SIG-M5 (cell line): ENCODE measurements at regions not wholly inside any gene's neighbourhood (a gene's known extent, or its start where the extent isn't known, plus 50 kb on each side); places are given as distances from the start of the nearest gene placed in this dataset.

ENCODE experiments used
- DNase-seq: peaks from one replicate; lab custom pipeline; 2025; lab: John Stamatoyannopoulos, UW

DNA sequence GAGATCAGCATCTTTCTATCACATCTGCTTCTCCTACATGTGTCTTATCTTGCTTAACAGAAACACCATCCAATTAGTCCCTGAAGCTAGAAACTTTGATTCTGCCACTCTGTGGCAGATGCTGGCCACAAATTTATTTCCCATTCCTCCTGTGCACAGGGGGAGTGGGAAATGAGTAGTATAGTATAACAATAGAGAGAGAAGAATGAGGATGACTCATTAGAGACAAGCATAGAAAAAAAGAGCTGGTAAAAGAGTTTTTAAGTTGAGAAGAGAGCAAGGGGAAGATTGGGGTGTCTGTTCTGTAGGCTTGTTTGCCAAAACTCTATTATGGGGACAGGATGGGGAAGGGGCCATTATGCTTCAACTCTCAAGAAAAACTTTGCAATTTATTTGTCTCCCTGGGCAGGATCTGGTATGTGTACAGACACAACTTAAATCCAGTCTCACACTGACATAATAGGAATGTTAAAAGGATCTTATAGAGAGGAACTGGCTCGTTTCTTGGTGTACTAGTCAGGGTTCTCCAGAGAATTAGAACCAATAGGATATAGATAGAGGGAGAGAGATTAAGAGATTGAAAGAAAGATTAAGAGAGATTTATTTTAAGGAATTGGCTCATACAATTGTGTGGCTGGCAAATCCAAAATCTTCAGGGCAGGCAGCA is 142.6 kb upstream of the CPSF6 start:
- no peak for DNase-seq

DNA sequence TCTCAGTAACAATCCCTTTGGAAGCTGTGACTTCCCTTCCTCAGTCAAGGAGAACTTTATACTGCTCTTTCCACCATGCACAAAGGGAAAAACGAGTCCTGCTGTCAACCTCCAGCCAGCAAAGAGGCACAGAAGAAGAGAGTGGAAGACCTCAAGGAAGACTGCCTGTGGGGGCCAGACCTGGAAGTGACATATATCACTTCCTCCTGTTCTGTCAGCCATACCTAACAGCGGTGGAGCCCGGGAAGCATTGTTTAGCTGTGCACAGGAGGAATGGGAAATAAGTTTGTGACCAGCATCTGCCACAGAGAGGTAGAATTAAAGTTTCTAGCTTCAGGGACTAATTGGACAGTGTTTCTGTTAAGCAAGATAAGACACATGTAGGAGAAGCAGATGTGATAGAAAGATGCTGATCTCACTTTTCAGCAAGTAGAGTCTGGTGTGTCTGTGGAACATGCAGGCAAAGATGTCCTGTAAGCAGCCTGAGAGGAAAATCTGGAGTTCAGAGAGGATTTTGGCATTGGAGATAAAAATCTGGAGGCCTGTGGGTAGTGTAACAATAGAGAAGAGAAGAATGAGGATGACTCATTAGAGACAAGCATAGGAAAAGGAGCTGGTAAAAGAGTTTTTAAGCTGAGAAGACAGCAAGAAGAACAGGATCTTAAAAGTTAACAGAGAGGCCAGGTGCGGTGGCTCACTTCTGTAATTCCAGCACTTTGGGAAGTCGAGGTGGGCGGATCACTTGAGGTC is 141.6 kb upstream of the CPSF6 start:
- DNase-seq, result no peak

DNA sequence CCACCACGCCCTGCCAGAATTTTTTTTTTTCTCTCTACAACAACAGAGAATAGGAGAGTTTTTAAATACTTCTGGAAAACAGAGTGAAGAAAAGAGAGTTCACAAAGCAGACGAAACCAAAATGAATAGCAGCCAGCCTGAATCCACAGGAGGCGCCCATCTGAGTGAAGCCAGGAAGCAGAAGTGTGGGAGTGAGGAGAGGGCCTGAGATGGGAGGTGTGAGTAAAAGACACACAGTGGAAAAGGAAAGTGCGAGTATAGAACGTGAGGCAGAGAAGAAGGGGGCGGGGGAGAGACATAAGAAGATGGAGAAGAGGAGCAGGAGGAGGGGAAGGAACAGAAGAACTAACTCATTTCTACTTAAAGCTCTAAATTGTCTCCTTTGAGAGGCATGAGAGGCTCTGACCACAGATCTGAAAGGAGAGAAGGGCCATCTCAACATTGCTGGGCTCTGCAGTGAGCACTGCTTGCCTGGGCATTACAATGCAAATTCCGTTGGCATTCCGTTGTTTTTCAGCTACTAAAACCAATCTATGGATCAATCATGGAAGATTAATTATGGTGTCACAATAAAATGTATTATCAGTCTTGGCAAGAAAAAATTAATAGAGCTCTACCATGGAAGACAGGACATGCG is 140.1 kb upstream of the CPSF6 start:
- DNase-seq, result no peak

DNA sequence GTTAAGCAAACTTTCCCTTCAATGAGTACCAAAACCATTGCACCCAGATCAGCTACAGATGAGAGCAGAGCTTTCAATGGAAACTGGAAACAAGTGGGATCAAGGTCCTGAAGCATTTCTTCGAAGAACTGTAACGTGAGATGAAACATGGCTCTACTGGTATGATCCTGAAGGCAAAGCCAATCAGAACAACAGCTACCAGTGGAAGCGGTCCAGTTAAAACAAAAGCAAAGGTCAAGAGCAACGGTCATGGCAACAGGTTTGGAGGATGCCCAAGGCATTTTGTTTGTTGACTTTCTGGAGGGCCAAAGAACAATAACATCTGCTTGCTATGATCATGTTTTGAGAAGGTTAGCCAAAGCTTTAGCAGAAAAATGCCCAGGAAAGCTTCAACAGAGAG is 137.9 kb upstream of the CPSF6 start:
- DNase-seq, result no peak

DNA sequence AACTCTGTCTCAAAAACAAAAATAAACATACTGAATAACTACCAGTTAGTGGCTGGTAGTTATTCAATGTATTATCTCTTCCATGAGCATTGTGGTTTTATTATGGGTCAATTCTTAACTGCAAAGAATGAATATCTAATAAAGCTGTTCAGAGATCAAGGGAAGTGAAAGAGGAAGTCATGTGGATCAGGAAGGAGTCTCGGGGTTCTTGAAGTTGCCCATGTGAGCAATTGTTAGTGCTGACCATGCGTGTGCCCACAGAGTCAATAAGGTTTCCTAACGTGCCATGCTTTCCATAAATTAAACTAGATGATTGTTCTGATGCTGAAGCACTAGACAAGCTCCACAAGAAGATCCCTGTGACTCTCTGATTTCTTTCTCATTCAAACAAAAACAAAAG is 136.5 kb upstream of the CPSF6 start:
- peak; percentile 66 for DNase-seq

DNA sequence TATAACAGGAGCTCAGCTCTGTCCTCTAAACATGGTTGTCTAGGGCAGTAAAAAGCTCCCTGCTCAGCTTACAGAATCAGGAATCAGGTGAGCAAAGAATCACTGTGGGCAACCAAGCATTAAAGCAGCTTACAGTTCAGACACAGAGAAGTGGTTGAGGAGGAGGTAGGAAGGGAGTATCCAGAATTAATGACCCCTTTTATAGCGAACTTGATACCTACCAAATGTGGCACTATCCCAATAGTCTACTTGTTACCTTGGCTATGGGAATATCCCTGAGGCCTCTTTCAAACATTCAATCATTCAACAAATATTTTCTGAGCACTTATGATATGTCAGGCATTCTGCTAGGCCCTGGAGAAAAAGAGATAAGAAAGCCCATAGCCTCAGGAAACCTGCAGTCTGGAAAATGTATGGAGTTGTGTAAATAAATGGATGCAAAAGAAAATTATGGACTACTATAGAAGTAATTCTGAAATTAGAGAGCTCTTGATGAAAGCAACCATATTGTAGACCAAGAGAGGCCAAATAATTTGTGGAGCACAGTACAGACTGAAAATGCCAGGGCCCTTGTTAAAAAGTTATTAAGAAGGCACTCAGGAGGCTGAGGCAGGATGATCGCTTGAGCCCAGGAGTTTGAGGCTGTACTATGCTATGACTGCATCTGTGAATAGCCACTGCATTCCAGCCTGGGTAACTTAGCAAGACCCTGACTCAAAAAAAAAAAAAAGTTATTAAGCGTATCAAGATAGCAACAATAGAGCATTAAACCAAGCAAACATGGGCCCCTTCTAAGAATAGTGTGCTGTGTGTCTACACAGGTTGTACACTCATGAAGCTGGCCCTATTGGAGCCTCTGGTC is 134.0 kb upstream of the CPSF6 start:
- no peak for DNase-seq

DNA sequence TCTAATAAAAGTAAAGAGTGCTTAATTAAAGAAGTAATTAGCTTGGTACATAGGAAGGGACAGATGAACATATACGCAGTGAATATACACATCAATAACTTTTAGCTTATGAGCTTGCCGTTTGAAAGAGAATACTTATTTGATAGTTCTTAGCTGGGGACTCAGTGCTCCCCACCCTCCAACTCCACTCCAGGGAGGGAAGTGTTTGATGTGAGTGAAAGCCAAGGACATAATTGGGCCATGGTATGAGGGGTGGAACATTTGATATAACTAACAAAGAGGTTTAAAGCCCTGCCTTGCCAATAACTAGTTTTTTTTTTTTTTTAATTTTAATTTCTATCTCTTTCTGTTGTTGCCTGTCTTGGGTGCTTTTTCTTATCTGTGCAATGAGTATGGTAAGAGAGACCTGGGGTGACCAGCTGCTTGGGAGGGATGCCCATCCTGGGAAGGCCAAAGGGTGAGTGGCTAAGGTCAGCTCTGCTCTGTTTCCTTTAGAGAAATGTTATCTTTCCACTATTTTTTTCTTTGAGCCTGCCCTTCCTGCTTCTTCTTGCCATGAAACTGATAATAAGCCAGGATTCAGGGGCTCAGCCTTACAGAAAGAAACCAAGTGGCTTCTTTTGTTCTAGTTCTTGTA is 132.8 kb upstream of the CPSF6 start:
- DNase-seq, result no peak

DNA sequence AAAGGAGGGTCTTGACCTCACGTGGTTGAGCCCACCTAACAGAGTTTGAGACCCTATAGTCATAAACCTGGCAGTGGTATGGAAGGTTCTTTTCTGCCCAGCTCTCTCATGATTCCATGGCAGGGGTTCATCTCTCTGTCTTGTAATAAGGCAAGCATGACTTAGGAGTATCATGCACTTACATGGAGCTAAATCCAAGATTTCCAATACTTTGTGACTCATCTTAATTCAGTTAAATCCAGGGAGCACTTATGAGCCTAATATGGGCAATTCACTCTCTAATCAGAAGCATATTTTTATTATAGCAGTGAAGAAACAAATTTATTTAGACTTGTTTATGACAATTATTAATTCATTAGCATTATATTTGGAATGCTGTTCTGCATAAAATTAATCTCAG is 131.8 kb upstream of the CPSF6 start:
- no peak for DNase-seq

DNA sequence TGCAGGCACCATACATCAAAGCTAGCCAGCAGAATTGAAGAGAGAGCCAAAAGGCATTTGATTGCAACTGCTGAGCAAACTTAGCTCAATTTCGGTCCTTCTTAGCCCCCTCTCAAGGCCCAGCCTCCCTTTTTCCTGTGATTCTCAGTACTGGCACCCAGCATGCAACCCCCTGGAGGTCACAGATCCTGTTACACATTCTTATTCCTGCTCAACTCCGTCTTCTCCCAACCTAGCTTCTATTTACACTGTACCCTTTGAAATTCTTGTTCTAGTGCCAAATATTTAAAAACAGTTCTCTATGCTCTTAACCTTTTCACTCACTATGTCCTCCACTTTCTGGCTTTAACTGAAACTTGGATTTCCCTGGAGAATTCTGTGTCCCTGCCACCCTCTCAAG is 131.3 kb upstream of the CPSF6 start:
- no peak for DNase-seq

DNA sequence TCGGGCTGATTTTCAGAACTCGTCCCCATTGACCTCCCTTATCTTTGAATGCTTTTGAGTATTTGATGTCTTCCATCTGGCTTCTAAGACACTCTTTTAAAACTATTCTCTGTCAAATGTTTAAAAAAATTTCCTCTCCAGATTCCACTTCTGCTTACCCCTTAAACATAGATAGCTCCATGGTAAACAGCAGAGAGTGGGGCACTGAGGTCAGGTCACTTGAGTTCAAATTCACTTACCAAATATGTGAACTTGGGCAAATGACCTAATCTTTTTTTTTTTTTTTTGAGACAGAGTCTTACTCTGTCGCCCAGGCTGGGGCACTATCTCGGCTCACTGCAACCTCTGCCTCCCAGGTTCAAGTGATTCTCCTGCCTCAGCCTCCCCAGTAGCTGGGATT is 126.8 kb upstream of the CPSF6 start:
- DNase-seq, result no peak

DNA sequence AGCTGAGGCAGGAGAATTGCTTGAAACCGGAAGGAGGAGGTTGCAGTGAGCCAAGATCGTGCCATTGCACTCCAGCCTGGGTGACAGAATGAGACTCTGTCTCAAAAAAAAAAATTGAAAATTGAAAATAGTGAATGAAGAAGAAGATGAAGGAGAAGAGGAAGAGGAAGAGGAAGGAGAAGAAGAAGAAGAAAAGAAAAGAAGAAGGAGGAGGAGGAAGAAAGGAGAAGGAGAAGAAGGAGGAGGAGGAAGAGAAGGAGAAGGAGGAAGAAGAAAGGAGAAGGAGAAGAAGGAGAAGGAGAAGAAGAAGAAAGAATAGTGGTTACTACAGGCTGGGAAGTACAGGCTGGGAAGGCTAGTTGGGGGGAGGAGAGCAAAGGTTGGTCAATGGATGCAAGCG is 124.3 kb upstream of the CPSF6 start:
- DNase-seq, result no peak

DNA sequence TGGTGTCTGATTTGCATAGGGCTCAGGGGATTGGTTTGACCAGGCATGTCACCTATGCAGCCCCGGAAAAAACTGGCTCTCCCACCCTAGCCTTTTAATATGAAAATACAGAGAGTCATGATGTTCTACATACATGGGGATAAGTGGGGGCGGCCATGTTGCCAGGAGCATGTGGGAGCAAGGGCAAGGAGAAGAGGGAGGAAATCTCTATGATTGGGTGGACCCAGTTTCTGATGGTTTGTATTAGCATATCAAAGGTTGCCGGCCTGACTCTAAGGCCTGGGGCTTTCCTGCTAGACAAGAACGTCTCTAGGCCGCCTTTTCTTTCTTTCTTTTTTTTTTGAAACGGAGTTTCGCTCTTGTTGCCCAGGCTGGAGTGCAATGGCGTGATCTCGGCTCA is 123.4 kb upstream of the CPSF6 start:
- DNase-seq, result no peak

DNA sequence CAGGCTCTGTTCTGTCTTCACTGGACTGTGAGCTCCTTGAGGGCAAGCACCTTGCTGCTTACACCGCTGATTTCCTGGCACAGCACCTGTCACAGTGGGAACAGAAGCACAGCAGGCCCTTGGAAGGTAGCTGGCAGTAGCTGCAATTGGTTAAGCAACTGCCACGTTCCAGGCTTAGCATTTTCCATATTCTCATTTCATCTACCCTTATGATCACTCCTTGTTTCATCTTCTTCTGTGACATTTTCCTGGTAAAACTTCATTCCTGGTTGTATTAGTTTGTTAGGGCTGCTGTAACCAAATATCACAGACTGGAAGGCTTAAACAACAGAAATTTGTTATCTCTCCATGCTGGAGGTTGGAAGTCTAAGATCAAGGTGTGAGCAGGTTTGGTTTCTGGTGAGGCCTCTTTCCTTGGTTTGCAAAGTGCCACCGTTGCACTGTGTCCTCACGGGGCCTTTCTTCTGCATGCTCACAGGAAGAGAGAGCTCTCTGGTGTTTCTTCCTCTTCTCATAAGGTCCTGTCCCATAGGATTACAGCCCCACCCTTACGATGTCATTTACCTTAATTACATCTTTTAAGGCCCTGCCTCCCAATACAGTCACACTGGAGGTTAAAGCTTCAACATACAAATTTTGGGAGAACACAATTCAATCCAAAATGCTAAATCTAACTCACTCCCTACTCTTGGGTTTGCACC is 121.7 kb upstream of the CPSF6 start:
- DNase-seq, result no peak

DNA sequence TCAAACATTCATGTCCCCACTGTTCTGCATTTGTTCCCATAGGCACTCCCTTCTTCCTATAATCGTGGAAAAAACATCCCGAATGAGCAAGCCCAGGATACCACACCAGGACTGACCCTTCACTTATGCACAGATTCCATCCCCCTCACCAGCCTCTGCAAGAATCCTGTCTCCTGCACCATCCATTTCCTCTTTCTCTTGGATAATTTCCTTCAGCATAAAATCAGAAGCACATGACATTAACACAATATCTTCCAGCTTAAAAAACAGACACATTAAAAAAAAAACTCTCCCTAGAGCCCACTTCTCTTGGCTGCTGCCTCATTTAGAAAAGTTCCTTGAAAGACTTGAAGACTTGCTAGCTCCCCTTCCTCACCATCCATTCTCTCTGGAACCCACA is 120.9 kb upstream of the CPSF6 start:
- no peak for DNase-seq

DNA sequence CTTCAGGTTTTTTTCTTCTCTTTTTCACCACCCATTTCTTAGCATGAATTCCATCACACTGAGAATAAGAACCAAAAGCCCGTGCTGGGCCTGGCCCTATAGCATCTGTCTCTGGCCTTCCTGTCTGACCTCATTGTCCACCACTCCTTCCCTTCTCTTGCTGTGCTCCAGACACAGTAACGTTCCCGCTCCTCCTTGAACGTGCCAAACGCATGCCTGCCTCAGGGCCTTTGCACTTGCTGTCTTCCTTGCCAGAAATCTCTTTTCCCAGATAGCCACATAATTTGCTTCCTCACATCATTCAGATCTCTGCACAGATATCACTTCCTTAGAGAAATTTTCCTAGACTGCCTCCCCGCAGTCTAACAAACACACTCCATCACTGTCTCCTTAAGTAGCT is 119.6 kb upstream of the CPSF6 start:
- DNase-seq, result no peak

DNA sequence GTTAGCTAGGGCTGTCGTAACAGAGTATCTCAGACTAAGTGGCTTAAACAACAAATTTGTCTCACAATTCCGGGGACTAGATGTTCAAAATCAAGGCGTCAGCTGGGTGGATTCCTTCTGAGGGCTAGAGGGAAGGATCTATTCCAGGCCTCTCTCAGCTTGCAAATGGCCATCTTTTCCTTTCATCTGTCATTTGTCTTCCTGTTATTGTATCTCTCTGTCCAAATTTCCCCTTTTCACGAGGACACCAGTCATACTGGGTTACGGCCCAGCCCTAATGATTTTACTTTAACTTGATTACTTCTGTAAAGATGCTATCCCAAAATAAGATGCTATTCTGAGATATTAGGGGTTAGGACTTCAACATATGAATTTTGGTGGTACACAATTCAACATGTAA is 119.0 kb upstream of the CPSF6 start:
- DNase-seq, result no peak

DNA sequence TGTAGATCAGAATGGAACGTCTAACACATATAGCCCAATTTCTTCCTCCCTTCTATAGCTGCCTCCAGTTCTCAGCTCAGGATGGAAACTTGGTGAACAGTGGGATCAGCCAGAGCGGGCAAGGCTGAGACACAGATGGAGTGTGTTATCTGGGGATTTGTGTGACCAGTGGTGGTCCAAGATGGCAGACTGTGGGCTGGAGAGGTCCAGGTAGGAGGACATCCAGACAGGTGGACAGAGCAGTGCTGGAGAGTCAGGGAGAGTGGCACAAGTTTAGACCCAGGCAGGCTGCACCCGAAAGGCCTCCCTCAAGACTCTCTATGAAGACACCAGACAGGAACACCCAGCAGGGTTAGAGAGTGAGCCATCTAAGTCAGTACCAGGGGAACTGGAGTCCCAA is 116.1 kb upstream of the CPSF6 start:
- DNase-seq, result no peak

DNA sequence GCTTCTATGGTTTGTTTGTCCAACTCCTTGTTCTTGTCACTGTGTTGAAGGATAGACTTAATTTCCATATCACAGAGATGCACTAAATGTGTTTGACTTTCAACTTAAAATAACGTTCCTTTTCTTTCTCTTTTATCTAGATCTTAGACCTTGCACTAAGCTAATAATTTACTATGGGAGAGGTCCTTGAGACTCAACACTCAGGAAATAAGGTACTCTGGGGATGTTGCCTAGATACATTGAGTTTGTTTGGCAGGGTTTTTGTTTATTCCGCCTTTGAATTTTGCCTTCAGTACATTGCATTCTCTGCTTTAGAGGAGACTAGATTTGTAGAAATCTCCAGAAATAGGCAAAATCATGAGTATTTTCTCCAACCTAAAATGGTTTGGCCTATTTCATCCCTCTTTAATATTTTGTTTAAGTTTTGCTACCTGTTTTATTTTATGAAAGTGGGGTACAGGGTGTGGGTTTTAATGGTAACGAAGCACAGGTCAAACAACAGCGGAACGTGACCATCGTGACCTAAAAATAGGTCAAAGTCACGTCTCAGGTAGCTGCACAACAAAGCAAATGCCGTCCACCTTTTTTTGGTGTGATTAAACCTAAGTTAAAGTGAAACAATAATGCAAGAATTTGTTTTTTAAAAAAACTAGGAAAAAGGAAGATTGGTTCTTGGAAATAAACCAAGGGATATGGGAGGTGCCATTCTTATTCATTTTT is 115.3 kb upstream of the CPSF6 start:
- no peak for DNase-seq

DNA sequence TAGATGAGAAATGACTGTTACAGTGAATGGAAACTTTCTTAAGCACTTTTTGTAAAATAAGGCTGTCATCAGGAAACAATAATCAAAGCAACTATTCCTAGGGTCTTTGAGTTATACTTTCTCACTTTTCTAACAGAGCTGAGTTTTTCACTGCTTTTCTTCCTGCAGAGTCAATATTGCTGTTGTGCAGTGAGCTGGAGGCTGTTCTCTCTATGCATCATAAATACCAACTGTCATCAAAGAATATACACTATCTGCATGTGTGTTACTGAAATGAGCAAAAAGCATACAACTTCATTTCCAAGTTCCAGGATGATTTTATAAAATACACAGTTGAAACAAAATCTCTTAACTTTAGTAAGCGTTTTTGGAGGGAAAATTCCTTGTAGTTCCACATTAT is 110.4 kb upstream of the CPSF6 start:
- no peak for DNase-seq

DNA sequence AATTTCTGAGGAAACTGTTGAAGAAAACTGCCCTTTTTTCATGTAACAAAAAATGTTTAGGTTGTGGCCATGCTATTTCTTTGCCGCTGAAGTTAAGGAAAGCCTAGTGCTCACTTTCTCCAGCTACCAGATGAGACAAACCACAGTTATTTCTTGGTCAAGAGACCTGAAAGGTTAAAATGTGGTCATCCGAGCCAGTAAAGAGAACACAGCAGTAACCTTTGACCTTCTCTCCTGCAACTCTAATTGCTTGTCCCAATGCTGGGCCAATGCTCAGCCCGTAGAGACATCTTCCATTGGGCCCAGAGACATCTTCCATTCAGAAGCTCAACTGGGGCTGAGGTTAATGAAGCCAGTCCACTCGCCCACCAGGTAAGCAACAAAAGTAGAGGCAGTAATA is 109.8 kb upstream of the CPSF6 start:
- no peak for DNase-seq

DNA sequence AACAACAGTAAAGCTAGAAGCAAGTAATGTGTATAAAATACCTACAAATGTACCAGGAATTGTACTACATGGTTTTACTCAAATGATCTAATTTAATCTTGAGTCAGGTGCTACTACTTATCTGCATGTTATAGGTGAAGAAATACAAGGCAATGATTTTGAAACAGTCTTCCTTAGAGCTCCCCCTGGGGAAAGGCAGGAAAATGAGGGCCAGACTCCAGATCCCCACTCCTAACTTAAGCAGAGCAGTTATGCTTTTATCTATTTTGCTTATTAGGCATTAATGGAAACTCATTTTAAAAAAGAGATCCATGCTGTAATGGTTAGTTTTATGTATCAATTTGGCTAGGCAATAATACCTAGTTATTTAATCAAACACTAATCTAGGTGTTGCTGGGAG is 109.3 kb upstream of the CPSF6 start:
- DNase-seq, result no peak
